NCI-H1105 treated with DMSO at 0.1 percent for 48 hours (cell line): ENCODE measurements at regions not wholly inside any gene's neighbourhood (a gene's known extent, or its start where the extent isn't known, plus 50 kb on each side); places are given as distances from the start of the nearest gene placed in this dataset.
"Not testable (repeated sequence)": the region's sequence is repeated elsewhere in the genome, so short reads cannot be mapped to it uniquely, and the experiment has no call there.

ENCODE experiments used
- DNase-seq: peaks from one replicate; lab custom pipeline; 2025; lab: John Stamatoyannopoulos, UW

DNA sequence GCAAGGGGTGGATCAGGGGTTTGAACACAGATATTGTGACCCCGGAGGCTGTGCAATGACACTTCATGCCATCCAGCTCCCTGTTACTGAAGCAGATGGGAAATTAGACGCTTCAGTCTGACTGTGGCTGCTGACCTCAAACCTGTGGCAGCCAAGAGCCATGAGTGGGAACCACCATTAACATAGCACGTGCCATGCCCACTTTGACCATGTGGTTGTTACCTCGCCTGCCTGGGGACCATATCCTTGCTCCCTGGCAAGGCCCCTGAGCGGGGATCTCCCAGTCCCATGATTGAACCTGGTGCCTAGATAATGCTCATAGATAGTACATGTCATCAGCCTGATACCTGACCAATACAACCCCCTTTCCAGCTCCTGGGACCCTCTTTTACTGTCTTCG lies 68.9 kb downstream of the CYP26B1 start:
- no peak for DNase-seq

DNA sequence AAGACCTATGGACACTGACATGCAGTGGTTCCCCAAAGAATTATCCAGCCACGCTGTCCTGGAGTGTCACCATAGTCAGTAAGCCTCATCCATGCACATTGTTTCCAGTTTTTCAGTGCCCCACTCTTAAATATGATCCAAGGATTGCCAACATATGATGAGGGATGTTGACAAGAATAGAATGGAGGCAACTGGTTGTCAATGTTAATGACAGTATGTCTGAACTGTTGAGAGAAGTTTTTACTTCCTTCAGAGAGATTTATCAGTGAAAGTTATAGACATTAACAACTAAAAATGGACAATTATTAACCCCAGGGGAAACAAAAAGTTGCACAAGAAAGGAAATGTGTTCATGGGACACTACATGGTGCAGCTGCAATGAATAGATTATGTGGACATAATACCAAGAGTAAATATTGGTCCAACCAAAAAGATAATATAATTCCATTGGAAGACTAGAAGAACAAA lies 69.9 kb downstream of the CYP26B1 start:
- no peak for DNase-seq

DNA sequence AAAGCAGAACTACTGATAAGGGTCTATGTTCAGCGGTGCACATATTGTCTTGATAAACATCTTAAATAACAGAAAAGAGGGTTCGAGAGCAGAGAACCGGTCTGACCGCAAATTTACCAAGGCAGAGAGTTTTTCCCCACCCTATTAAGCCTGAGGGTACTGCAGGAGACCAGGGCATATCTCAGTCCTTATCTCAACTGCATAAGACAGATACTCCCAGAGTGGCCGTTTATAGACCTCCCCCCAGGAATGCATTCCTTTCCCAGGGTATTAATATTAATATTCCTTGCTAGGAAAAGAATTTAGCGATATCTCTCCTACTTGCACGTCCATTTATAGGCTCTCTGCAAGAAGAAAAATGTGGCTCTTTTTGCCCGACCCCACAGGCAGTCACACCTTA lies 74.3 kb downstream of the CYP26B1 start:
- DNase-seq: not testable (repeated sequence)

DNA sequence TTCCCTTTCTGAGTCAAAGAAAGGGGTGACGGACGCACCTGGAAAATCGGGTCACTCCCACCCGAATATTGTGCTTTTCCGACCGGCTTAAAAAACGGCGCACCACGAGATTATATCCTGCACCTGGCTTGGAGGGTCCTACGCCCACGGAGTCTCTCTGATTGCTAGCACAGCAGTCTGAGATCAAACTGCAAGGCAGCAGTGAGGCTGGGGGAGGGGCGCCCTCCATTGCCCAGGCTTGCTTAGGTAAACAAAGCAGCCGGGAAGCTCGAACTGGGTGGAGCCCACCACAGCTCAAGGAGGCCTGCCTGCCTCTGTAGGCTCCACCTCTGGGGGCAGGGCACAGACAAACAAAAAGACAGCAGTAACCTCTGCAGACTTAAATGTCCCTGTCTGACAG lies 83.5 kb downstream of the CYP26B1 start:
- not testable (repeated sequence) for DNase-seq

DNA sequence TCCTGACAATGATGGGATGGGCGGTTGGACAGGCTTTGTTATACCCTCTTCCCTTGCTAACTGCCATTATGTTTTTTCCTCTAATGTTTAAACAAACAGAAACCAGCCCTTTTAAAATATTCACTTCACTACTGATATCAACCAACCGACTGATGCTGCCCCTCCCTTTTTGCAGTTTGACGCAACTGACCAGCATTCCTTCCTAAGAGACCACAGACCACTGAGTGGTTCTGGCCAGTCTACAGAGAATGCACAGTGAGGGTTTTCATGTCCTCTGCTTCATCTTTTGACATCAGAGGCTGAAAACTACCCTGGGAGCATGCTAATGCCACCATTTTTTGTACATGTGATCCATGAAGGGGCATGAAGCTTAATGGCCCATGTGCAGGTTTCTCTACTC lies 85.3 kb downstream of the CYP26B1 start:
- DNase-seq: no peak

DNA sequence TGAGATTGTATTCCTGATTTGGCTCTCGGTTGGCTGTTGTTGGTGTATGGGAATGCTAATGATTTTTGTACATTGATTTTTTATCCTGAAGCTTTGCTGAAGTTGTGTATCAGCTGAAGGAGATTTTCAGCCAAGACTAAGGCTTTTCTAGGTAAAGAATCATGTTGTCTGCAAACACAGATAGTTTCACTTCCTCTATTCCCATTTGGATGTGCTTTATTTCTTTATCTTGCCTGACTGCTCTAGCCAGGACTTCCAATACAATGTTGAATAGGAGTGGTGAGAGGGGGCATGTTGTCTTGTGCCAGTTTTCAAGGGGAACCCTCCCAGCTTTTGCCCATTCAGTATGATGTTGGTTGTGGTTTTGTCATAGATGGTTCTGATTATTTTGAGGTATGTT lies 90.4 kb downstream of the CYP26B1 start:
- no peak for DNase-seq

DNA sequence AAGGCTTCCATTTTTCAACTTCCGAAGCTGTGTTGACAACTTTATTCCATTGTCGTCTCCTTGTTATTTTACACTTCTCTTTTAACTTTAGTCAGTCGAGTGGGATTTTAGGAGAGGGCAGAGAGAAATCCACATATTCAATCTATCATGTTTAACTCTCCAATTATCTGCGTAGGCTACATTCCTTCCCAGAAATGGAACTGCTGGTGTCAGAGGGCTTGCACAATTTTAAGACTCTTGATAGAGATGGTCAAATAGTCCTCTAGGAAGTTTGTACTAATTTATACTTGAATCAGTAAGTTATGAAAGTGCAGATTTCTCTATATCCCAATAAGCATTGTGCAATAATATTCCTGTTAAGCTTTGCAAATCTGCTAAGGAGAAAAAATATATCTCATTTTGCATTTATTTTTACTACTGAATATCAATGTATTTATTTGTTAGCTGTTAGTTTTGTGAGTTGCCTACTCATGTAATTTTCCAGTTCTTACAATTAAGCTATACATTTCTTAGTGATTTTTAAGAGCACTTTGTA lies 95.6 kb downstream of the CYP26B1 start:
- no peak for DNase-seq

DNA sequence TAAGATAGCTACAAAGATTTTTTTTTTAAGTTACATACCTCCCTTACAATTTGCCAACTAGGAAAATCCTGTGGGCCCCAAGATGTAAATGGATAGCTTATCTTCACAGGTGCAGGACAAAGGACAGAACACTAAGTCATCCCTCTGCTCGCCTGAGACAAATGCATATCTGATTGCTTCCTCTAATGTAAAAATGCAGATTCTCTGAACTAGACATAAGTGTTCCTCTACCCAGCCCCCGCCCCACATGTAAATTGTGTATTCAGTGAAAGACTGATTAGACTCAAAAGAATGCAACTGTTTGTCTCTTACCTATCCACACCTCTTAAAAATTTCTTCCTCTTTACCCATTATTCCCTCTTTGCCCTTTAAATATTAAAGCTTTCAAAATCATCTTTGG lies 96.5 kb downstream of the CYP26B1 start:
- no peak for DNase-seq

DNA sequence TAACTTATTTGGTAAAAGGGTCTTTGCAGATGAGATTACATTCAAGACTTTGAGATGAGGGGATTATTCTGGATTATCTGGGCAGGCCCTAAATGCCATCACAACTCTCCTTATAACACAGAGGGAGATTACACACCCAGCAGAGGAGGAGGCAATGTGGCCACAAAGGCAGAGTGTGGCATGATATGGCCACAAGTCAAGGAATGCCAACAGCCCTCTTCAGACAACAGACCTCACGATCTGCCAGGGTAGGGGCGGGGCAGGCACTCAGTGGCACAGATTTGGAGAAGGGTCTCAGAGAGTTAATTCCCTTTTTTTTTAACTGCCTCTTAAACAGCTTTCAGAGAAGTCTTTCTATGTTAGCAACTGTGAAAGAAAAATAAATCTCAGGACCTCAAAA lies 96.9 kb downstream of the CYP26B1 start:
- DNase-seq: no peak

DNA sequence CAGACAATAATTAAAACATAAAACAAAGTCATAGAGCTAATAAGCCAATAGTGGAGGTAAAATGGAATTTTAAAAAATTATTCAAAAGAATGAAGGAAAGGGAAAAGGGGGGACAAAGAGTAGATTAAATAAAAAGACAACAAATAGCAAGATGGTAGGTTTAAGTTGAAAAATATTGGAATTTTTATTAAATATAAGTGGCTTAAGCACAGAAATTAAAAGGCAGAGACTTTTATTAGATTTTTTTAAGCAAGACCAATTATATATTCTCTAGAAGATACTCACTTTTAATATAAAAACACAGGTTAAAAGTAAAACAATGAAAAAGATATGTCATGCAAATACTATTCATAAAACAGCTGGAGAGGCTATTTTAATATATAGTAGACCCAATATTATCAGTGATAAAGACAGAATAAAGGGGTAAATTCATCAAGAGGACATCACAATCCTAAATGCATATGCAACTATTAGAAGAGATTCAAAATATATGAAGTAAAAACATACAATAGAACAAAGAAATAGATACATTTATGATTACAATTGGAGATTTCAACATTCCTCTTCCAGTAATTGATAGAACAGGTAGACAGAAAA lies 98.7 kb downstream of the CYP26B1 start:
- no peak for DNase-seq

DNA sequence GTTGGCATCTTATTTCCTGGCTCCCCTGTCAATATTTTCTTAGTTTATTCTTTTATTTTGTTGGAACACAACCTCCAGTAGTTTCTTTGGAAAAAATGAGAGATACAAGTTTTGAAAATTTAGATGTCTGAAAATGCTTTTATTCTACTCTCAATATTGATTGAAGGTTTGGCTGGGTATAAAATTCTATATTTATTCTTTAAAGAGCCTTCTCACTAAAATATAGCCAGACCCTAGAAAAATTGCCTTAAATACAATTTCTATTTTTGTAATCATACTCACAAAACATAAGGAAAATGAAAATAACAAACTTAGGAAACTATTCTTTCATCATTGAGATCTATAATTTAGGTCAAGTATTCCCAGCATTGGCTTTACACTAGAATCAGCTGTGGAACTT lies 103.7 kb downstream of the CYP26B1 start:
- DNase-seq: no peak

DNA sequence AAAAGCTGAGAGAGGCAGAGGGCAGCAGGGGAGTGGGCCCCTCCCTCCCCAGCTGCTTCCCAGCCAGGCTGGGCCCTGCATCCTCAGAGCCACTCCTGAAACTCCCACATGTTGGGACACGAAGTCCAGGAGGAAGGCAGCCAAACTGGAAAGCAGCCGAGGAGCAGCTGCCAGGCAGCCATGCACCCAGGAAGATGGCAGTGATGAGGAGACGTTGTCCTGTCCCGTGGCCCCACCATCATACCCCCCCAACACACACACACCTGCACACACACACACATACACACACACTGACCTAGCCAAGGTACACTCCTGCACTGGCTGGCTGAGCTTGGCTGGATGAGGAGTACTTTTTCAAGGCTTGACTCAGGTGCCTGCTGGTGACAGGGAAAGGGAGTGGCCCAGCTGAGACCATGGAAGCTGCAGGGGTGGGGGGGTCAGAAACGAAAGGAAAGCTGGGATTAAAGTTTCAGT lies 106.0 kb downstream of the CYP26B1 start:
- peak; percentile 83 for DNase-seq

DNA sequence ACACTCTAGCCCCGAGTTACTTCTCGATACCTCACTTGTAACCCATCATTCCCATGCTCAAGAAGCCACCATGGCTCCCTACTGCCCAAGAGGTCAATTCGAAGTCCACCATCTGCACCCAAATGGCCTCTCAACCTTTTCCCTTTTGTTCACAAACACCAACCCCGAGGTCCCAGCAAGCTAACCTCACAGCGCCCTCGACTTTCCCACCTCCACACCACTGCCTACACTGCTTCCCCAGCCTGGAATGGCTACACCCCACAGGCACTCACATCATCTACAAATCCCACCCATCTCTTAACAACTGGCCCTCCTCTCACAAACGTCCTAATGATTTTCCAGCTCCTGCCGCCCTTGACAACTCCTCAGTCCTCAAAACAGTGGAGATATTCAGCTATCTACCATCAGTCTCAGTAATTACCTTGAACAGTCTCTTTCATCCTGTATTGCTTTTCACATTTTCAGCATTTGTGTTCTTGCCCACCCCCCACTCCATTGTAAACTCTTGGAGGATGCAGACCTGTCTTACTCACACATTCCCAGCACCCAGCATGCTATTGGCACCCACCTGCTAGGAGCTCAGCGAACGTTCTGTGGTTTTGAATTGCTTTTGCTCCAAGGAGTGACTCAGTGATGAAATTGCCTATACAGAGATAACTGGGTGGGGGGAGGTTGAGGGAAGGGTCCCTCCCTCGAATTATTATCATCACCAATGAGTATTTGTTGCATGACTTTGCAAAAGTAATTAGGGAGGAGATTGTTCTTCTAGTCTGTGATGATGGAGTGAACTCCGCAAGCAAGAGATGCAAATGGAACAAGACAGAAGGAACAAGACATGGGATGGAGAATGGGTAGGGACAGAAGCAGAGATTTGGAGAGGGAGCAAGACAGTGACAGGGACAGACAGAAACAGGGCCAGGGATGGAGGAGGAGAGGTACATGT lies 106.8 kb downstream of the CYP26B1 start:
- no peak for DNase-seq

DNA sequence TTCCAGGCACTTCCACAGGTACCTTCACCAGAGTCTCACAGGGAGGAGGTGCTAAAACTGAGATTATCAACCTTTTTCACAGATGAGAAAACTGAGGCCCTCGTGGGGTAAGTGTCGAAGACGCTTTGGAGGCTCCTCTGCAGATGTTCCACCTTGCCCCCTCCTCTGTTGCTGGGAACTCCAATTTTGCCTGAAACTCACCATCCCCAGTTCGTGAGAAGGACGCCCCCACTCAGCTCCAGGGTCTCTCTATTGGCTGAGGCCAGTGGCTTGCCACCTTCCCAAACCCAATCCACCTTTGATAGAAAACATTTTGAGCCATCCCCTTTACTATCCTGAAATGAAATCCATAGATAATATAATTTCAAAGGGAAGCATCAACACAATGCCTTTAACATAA lies 109.1 kb downstream of the CYP26B1 start:
- no peak for DNase-seq

DNA sequence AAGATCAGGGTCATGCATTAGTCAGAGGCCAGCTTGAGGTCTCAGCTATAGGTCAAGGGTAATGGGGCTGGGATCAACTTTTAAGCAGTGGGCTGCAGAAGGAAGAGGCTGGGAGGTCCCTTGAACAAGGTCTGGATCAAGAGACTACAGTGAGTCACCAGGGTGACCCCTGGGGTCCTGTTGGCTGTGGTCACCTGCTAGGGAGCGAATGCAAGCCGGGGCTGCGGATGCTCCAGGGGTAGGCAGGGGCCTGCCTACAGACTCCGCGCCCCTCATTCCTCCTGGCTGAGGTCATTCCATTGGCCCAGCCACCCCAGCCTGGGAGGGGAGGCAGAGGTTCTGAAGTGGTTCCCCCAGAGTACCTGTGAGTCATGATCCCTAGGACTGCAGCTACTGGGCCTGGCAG lies 110.4 kb downstream of the CYP26B1 start:
- DNase-seq: no peak

DNA sequence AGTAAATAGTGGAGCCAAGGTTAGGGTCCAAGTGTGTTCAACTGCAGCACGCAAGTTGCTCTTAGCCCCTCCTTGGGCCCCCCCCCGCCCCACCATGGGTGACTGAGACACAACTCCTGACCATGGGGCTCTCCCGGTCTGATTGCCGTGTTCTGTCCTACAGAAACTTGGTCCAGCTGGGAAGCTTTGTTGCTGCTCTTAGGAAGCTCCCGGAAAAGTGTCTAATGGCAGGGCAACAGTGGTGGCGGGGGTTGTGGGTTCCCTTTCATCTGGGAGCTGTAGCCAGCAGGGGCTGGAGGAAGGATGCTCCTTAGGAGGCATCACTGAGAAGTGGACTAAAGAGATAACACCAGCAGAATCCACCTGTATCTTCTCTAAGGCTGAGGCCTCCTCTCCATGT lies 111.1 kb downstream of the CYP26B1 start:
- no peak for DNase-seq

DNA sequence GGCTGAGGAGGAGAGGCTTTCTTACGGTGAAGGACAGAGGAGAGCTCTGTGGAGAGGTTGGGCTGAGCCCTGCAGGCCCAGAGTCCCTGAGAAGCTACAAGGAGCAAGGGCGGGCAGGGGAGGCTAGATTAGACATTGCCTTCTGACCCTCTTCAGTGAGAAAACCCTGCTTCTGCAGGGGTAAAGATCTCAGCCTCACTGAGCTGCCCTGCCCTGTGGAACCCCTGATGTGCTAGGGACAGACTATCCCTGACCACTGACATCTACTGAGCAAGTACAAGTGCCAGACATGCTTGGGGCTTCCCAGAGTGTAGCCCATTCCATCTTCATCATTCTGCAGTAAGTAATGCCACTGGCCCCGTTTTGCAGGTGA lies 111.5 kb downstream of the CYP26B1 start:
- no peak for DNase-seq

DNA sequence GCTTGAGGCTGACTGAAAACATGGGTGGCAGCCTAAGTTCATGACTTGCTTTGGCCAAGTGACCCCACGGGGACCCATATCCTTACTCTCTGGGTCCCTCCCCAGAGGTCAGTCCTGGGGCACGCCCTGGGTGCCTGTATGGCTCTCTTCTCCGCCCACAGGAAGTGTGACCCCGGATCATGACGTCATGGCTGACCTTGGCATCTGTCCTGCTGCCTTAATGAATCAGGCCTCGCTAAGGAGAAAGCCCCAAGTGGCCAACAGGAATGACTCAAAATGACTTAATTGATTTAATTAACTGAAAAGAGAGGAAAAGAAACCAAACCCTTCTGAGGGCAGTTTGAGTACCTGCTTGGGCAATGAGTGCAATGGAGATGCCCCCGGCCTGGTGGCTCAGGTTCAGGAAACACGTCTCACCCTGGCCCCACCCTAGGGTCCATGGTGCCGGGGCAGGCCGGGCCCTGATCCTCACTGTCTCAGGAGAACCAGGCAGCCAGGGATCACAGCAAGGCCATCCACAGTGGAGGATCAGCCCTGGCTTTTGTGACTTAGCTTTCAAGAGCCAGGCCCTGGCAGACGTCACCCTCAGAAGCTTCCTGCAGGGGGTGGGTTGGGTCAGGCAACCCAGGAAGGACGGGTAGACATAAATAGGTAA lies 112.0 kb downstream of the CYP26B1 start:
- DNase-seq: no peak

DNA sequence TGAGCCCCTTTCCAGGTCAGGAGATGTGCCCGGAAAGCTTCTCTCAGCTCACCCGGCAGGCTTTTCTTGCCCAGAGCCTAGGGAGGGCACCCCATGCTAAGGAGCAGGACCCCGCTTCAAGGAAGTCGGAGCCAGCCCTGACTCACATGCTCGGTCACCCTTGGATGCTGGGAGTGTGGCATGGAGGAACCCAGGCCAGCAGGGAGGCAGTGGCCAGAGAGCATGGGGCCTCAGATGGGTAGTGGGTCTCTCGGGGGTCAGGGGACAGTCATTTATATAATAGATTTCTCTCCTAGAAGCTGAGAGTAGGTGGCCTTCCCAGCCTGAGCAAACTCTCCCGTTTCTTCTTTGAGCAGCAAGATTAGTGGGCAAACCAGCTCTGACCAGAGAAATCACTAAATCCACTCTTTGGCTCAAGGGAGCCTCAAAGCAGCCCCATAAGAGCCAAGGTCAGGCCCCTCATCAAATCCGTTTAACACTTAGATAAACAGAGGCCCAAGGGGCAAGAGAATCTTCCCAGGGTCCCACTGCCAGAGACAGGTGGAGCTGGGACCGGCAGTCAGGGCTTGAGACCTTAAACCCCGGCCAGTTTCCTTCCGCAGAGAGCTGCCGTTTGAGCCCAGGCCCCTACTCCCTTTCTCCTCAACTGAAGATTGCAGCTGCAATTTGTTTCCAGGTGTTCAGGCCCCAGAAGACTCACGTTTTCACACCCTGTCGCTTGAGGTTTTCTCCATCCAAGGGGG lies 113.1 kb downstream of the CYP26B1 start:
- DNase-seq: no peak

DNA sequence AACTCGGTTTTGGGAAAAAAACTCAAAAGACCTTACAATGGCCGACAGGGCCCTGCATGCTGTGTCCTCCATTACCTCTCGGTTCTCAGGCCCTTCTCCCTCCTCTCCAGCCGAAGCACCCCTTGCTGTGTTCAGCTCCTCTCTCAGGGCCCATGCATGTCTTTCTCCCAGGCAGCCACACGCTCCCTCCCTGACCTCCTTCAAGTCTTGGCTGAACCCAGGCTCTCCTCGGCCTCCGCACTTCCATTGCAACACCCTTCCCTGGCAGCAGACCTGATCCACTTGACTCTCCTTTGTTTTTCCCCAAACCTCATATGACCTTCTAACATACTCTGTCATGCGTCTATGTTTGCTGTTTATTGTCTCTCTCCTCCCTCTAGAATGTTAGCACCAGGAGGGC lies 114.0 kb downstream of the CYP26B1 start:
- DNase-seq: no peak

DNA sequence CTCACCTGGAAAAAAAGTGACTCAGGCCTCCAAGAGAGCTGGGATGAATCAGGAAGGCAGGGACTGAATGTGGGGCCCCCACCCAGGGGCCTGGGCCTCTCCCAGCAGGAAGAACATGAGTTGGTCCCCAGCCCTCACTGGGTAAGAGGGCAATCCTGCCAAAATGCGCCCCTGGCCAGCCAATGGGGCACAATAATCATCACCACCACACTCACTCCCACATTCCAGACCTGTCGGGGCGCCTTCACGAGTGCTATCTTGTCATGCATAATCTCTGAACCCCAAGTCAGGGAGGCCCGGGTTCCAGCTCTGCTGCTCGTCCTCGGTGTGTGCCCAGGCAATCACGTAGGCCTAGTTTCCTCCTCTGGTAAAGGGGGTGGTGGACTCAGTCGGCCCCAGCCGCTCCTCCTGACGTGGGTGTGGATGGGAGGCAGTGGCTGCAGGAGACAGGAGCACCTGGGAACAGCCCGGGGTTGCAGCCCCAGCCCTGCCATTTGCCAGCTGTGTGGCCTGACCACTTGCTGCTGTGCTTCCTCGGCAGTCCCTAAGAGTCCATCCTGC lies 115.1 kb downstream of the CYP26B1 start:
- DNase-seq: no peak
